HG02973 (cell line): ENCODE measurements at regions not wholly inside any gene's neighbourhood (a gene's known extent, or its start where the extent isn't known, plus 50 kb on each side); places are given as distances from the start of the nearest gene placed in this dataset.
A peak's percentile ranks its signal among the peaks of the same experiment; 100 is the strongest.
"Not testable (repeated sequence)": the region's sequence is repeated elsewhere in the genome, so short reads cannot be mapped to it uniquely, and the experiment has no call there.

Experiments
- ATAC-seq: cut with Tn5 transposase; IDR thresholded peaks from one replicate; pipeline ENCODE4 v1.9.1; 2021; ENCODE audit warnings: moderate library complexity; ENCODE audit not compliant: unreplicated experiment

DNA sequence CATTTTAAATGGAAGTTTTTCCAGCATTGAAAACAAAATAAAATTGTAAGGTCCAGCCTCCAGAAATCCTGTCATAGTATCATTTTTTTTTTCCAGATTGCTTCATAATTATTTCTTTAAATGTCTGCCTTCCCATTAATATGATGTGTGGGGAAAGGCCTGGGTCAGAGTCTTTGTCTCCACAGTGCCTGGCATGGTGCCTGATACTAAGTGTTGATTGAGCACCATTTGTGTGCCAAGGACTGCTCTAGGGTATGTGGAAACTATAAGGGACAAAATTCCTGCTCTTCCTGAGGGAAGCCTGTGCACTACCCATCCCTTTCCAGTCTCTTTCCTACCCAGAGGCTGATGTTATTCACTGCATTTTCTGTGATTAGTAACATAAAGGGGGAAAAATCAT lies 53.1 kb upstream of the BEND4 start:
- no peak for ATAC-seq

DNA sequence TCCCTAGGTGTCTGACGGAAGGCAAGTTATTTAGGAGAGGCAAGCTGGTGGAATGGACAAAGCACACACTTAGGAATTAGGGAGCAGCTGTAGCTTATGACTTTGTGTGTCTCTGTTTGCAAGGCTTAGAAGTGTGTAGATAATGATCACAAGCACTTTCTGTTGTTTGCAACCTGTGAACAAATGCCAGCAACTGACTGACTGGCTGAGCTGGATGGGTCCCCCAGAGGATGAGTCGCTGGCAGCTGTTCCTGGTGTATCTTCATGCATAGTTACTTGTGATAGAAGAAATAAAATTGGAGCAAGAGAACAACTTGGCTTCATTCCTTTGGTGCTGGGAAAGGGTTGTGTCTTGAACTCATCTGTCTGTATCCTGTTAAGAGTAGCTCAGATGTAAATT lies 64.2 kb upstream of the BEND4 start:
- ATAC-seq, result no peak

DNA sequence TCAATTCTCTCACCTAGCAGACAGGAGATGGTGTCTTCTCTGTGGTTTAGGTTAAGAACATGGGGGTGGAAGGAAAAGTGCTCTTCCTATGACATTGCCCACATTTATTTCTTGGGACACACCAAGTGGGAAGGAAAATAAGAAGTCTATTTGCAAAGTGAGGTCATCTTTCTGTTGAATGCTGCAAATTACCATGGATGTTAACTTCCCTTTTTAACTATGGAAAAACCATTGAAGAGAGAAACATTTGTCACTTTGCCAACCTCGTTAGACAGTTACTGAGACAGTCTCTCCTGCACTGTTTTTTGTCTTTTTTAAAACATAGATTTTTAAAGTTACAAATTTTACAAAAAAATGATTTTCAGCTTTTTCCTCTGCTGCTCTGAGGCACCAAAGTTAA lies 72.8 kb upstream of the BEND4 start:
- no peak for ATAC-seq

DNA sequence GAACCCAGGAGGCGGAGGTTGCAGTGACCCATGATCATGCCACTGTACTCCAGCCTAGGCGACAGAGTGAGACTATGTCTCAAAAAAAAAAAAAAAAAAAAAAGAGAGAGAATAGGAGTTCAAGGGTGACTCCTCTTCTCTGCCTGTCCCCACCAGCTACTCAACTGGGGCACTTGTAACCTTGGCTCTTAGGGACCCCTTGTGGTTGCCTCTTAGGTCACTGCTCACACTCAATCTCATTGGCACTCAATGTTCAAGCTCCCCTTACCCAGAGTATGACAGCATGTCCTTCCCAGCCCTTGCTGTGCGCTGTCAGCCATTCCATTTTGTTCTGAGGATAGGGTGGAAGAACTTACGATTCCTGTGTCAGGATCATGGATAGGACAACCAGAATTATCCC lies 82.4 kb upstream of the BEND4 start:
- ATAC-seq, result no peak

DNA sequence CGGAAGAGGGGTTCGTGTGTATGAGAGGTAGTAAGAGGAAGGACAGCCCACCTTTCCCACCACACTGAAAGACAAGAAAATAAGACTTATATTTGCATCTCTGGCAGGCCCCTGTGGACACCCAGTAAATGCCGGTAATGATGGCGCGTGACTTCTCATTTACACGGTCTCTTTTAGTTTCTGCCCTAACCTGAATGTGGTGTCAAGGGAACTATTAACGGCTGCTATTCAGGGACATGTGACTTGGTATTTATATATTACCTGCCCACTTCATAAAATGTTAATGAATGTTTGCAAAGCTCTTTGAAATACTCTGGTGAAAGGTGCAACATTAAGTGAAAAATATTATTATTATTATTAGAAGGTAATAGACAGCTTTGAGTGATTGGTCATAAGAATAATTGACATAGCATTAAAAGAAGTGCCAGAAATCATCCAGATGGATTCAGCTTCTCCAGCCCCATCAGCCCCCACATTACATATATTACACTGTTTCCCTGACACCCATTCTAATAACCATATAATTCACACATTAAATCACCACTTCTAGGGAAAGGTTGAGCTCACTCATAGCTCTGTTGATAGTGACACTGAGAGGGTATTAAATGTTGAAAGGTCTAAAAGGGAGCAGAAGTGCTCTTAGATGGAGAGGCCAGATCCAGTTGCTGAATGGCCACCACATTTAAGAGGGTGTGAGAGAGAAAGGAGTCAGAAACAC lies 83.0 kb upstream of the BEND4 start:
- ATAC-seq, result no peak

DNA sequence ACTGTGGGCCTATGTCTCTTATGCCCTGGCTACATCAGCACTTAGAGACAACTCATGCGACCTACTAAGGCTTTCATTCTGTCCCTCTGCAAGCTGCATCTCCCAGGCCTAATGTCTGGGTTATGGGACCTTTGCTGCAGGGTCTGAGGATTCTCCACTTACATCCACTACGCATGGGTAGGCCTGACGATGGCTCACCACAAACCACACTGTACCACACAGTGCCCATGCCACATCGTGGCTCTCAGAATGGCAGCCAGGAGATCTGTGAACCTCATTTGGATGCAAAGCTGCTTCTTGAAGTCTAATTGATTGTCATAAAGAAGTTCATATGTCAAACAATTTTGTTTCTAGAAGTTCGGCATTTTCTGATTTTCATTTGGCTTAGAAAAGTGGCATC lies 84.6 kb upstream of the BEND4 start:
- no peak for ATAC-seq

DNA sequence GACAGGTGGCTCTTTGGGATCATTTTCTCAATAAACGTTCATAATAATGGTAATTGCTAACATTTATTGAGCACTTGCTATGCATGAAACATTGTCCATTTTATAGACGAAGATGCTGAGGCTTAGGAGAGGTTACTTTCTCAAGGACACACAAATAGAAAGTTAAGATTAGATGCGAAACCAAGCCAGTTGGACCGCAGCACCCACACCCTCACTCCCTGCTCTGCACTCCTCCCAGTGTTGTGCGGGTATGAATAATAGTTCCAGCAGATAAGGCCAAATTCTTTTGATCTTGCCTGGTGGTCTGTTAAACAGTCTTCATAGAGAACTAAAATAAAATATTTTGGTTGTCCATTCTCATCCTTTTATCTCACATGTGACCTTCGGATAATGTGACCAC lies 85.0 kb upstream of the BEND4 start:
- ATAC-seq, result no peak

DNA sequence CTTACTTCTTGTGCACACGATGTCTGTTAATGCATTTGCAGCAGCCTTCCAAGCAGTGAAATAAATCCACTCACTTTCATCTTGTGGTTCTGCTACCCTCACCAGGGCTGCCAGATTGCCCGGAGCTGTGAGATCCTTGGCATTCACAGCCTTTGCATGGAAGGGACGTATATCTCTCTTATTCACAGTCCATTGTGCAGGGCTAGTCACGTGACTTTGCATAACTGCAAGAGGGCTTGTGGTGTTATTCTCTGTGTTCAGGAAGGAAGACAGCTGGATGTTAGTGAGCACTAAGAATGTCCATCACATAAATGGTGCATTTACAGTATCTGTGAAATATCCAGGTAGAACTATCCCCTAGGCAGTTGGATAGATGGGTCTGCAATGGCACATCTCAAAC lies 96.5 kb upstream of the BEND4 start:
- no peak for ATAC-seq

DNA sequence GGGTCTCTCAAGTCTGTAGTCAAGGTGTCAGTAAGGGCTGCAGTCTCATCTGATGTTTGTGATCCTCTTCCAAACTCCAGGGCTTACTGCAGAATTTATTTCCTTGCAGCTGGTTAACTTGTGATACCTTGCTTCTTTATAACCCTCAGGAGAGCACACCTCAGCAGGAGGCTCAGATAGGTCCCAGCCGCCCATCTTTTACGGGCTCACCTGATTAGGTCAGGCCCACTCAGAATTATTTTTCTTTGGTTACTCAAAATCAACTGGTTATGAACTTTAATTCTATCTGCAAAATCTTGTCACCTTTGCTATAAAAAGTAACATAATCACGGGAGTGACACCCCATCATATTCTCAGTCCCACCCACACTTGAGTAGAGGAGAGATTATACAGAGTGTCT lies 99.9 kb upstream of the BEND4 start:
- ATAC-seq, result no peak

DNA sequence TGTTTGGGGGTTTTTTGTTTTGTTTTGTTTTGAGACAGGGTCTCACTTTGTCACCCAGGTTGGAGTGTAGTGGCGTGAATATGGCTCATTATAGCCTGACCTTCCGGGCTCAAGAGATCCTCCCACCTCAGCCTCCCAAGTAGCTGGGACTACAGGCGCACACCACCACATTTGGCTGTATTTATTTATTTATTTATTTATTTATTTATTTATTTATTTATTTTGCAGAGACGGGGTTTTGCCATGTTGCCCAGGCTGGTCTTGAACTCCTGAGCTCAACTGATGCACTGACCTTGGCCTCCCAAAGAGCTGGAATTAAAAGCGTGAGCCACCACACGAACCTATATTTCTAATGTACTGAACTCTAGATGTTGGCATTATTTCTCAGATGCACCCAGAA lies 105.2 kb upstream of the BEND4 start:
- not testable (repeated sequence) for ATAC-seq

DNA sequence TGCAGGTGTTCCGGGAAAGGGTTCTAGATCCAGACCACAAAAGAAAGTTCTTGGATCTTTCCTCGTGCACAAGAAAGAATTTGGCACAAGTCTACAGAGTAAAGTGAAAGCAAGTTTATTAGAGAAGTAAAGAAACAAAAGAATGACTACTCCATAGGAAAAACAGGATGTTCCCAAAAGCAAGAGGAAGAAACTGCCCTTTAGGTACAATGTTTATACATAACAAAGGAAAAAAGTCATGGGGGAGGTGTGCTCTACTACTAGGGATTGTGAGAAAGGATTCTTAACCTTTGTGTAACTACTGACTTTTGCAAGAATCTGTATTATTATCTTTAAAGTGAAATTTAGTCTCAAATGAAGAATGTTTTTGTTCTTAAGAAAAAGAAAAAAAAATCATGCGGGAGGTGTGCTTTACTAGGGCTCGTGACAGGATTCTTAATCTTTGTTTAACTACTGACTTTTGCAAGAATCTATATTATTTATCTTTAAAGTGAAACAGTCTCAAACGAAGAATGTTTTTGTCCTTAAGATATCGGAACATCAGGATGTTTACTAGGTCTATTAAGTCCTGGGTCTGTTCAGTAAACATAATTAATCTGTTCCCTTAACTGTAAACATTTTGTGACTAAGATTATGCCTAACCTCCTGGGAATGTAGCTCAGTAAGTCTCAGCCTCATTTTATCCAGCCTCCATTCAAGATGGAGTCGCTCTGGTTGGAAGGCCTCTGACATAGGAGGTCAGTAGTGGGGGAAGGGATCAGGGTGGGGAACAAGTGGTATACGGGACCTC lies 110.4 kb upstream of the BEND4 start:
- ATAC-seq, result no peak

DNA sequence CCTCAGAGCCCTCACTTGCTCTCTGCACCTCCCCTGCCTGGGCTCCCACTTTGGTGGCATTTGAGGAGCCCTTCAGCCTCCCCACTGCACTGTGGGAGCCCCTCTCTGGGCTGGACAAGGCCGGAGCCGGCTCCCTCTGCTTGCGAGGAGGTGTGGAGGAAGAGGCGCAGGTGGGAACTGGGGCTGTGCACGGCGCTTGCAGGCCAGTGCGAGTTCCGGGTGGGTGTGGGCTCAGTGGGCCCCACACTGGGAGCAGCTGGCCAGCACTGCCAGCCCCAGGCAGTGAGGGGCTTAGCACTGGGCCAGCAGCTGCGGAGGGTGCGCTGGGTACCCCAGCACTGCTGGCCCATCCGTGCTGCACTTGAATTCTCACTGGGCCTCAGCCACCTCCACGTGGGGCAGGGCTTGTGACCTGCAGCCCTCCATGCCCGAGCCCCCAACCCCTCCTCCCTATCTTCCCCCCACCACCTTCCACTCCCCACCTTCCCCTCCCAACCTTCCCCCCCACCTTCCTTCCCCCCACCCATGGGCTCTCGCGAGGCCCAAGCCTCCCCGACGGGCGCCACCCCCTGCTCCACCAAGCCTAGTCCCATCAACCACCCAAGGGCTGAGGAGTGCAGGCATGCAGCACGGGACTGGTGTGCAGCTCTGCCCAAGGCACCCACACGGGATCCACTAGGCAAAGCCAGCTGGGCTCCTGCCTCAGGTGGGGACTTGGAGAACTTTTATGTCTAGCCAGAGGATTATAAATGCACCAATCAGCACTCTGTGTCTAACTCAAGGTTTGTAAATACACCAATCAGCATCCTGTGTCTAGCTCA lies 113.5 kb upstream of the BEND4 start:
- no peak for ATAC-seq

DNA sequence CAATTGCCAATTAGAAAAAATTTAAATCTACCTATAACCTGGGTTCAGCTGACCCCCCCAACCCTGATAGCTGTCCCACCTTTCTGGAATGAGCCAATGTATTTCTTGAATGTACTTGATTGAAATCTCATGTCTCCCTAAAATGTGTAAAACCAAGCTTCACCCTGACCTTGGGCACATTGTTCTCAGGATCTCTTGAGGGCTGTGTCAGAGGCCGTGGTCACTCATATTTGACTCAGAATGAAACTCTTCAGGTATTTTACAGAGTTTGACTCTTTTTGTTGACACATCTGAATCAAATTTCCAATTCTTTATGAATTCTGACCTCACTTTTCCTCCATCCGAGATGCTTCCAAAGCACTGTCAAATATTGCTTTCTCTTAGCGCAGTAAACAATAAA lies 115.3 kb upstream of the BEND4 start:
- ATAC-seq, result no peak

DNA sequence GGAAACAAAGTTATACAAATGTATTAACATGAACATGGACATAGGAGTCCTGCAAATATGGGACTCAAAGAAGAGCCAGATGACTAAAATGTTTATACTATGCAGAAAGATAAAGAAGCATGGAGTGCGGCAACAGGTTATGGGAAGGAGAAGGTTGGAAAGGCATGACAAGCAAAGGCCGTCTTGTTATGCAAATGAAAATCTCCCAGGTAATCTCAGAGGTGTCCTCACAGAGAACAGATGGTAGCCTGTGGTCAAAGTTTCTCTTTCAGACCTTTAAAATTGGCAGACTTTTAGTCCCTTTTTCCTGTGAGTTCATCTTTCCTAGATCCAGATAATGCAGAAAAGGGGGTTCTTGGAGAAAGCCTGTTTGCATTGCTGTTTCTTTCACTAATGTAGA lies 116.4 kb upstream of the BEND4 start:
- ATAC-seq, result no peak

DNA sequence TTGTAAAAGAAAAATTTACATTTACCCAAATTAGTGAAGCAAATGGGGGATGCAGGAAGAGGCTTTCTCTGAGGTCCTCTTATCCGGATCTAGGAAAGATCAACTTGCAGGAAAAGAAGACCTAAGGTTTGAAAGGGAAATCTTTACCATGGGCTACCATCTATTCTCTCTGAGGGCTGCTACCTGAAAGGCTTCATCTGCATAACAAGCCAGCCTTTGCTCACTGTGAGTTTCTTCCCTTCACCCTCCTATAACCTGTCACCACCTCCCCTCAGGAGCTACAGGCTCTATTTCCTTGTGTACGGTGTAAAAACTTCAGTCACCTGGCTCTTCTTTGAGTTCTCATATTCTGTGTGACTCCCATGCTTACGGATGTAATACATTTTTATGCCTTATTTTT lies 118.6 kb upstream of the BEND4 start:
- ATAC-seq, result no peak

DNA sequence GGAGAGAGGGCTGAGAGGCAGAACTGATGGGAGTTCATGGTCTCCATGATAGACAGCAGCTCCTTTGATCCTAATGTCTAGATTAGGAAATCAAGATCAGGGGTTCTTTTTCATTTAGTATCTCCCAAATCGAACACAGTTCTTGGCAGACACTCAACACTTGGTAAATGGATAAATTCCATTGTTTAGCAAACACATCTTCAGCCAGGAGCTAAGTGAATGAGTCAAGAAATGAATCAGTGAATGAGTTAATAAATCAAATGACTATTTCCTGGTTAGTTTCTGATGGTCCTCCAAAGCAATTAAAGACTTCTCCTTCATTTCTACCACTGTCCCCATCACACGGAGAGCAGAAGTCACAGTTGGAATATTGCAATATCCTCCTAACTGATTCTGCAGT lies 120.0 kb upstream of the SHISA3 start:
- no peak for ATAC-seq

DNA sequence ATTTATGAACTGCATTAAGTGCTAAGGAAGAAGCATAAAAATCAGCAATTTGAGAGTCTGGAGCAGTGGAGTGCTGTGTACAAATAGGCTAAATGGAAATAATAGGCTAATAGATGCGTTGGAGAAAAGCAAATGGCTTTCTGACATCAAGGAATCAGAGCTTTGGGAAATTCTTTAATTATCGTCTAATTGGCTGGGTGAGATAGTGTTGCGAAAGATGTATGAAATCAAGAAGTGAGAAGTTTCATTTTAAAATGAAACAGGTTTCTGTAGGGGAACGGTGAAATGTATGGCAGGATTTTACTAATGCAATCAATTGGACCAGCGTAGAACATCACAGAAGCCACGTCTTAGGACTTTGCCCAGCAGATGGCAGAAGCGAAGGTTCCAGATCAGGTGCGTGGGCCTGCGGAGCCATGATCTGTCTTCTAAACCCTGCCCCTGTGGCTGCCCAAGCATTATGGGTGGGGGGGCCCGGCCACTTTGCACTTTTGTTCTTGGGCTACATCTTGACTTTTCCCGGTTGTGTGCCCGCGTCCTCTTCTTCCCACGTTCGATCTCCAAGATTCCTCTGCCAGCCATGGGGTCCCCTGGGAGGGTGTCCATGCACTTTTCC lies 118.5 kb upstream of the SHISA3 start:
- ATAC-seq, result no peak

DNA sequence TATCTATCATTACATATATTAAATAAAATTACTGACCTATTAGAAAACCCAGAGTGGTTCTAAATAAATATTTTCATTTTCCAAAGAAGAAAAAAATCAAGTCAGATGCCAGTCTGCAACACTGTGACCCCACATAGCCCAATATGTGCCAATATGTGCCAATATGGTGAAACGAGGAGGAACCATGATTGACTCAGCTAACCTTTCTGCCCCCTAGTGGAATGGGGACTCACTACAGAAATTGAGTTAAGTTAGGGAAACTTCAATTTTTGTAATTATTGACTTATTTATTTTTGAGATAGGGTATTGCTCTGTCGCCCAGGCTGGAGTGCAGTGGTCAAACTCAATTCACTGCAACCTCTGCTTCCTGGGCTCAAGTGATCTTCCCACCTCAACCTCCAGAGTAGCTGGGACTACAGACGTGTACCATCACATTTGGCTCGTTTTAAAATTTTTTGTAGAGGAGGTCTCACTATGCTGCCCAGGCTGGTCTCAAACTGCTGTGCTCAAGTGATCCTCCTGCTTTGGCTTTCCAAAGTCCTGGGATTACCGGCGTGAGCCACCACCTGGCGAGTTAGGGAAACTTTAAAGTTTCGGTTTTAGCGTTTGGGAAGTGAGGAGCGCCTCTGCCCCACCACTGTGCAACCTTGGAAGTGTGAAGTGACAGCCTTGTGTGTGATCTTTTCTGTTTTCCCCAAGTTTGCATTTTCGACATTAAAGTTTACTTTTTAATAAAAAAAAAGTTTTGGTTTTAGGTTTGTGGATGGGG lies 116.8 kb upstream of the SHISA3 start:
- no peak for ATAC-seq

DNA sequence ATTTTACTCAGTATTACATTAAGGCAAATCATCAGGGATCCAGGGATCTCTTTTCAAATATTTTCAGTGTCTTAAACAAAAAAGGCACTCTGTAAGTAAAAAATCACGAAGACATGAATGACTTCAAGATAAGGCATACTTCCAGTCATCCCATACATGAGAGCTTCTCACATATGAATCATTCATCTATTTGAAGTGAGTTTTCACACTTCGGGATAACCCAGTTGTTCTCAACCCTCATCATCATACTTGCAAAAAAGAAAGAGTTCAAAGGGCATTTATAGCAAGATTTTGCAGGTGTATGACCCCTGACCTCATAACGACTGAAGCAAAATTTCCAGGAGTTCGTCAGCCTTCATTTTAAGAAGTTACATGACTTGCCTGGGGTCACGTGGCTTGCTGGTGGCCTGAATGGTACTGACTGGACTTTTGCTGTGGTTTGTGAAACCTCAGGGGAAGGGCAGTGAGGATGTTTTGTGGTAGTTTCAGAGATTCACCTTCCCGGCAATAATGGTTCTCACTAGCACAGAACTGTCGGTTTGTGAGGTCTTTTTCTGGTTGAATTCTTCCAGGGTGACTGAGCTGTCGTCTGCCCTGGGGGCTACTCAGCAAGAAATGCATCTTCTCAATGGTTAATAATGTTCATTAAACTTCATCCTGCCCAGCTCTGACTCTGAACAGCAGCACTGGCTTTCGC lies 115.8 kb upstream of the SHISA3 start:
- ATAC-seq, result peak; percentile 49
